Stimulated activated CD4-positive, alpha-beta T cell treated with anti-CD3 and anti-CD28 coated beads, Interleukin-4, amount 100 ng/mL, for 4 hours (primary cell): ENCODE measurements at regions not wholly inside any gene's neighbourhood (a gene's known extent, or its start where the extent isn't known, plus 50 kb on each side); places are given as distances from the start of the nearest gene placed in this dataset.
"Not testable (repeated sequence)": the region's sequence is repeated elsewhere in the genome, so short reads cannot be mapped to it uniquely, and the experiment has no call there.

Experiments
- DNase-seq, 2 experiments: peaks; one replicate each; pipeline ENCODE4 v3.0.0-alpha.2; 2020

- DNase-seq, result no peak
These were observed 60.2 kb downstream of the GLUL start for GRCh38 chr1:182331387-182331786.

- DNase-seq, result no peak
These were observed 61.3 kb downstream of the GLUL start for GRCh38 chr1:182330303-182330702.

- DNase-seq, result no peak
These were observed 62.1 kb downstream of the GLUL start for GRCh38 chr1:182329471-182329870.

GRCh38 chr1:182328591-182328990, 63.0 kb downstream of the GLUL start:
- DNase-seq, result no peak

- DNase-seq, result no peak
These were observed 66.3 kb downstream of the GLUL start for GRCh38 chr1:182325339-182325738.

- DNase-seq, result not testable (repeated sequence)
These were observed 70.1 kb downstream of the GLUL start for GRCh38 chr1:182321532-182321931.

- DNase-seq, result no peak
These were observed 73.9 kb downstream of the GLUL start for GRCh38 chr1:182317611-182318161.

- not testable (repeated sequence) for DNase-seq
These were observed 75.1 kb downstream of the GLUL start for GRCh38 chr1:182316454-182316853.

GRCh38 chr1:182315167-182315556, 76.4 kb downstream of the GLUL start:
- DNase-seq, result no peak

GRCh38 chr1:182309631-182310351, 81.8 kb downstream of the GLUL start:
- DNase-seq, result no peak

GRCh38 chr1:182308826-182309225, 82.8 kb downstream of the GLUL start:
- no peak for DNase-seq

GRCh38 chr1:182307486-182307885, 84.1 kb downstream of the GLUL start:
- DNase-seq, result not testable (repeated sequence)

- DNase-seq, result no peak
These were observed 85.7 kb downstream of the GLUL start for GRCh38 chr1:182305861-182306260.

GRCh38 chr1:182304627-182305026, 87.0 kb downstream of the GLUL start:
- no peak for DNase-seq

GRCh38 chr1:182304218-182304617, 87.4 kb downstream of the GLUL start:
- DNase-seq, result no peak

- DNase-seq, result no peak
These were observed 87.8 kb downstream of the GLUL start for GRCh38 chr1:182303778-182304177.

GRCh38 chr1:182301467-182302198, 90.0 kb downstream of the GLUL start:
- no peak for DNase-seq

GRCh38 chr1:182301026-182301436, 90.6 kb downstream of the GLUL start:
- DNase-seq, result no peak

GRCh38 chr1:182299728-182300616, 91.6 kb downstream of the GLUL start:
- peak in 1 of 2 experiments; percentile 2 for DNase-seq

GRCh38 chr1:182299054-182299727, 92.4 kb downstream of the GLUL start:
- DNase-seq, result not testable (repeated sequence)

- DNase-seq, result no peak
These were observed 94.3 kb downstream of the GLUL start for GRCh38 chr1:182297335-182297734.

- no peak for DNase-seq
These were observed 95.9 kb downstream of the GLUL start for GRCh38 chr1:182295697-182296096.
